ENCODE measurements at regions not wholly inside any gene's neighbourhood (a gene's known extent, or its start where the extent isn't known, plus 50 kb on each side); places are given as distances from the start of the nearest gene placed in this dataset.

DNA sequence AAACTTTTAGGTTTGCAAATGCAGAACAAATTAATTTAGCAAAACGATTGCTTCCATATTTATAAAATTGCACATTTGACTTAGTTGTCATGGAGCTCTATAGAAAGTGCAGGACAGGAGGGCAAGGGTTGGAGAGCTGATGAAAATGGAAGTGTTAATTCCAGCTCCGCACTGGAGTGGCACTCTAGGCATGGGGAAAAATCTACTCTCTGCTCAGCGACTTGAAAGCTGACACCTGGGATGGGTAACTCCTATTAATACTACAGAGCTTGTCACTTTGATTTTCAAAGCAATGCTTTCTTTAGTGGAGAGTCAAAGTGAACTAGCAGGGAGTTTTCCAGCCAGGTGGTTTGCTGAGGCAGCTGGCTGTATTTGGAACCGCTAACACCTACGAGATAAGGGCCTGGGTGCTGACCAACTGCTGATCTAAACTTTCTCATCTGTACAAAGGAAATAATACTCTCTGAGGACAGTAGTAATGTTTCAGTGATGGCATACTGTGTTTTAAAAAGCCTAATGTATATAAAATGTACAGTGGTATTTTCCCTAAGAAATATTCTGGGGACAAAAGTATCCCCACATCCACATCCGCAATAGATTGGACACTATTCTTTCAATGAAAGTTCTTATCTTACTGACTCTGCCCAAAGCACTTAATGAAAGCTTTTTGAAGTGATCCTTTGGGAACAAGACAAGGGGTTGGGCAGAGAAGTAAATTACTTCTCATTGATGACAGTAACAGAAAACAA lies 444.3 kb downstream of the GPAM start:
- no peak for DNase-seq
- TF ChIP-seq, protein P1, sequence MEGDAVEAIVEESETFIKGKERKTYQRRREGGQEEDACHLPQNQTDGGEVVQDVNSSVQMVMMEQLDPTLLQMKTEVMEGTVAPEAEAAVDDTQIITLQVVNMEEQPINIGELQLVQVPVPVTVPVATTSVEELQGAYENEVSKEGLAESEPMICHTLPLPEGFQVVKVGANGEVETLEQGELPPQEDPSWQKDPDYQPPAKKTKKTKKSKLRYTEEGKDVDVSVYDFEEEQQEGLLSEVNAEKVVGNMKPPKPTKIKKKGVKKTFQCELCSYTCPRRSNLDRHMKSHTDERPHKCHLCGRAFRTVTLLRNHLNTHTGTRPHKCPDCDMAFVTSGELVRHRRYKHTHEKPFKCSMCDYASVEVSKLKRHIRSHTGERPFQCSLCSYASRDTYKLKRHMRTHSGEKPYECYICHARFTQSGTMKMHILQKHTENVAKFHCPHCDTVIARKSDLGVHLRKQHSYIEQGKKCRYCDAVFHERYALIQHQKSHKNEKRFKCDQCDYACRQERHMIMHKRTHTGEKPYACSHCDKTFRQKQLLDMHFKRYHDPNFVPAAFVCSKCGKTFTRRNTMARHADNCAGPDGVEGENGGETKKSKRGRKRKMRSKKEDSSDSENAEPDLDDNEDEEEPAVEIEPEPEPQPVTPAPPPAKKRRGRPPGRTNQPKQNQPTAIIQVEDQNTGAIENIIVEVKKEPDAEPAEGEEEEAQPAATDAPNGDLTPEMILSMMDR (IDR thresholded peaks at IDR 0.05), result no peak
- Mint-ChIP-seq H3K4me3 (no peak overlapping the region), H3K27me3 (ENCODE audit: low read depth, poor library complexity) (peaks cover 3% of the 10 kb centered on the region), H3K4me1 (no peaks in the 10 kb centered on the region), H3K36me3 (ENCODE audit: low read depth) (no peaks in the 10 kb centered on the region), H3K9me3 (peaks cover 5% of the 10 kb centered on the region), H3K27ac (no peak overlapping the region)

DNA sequence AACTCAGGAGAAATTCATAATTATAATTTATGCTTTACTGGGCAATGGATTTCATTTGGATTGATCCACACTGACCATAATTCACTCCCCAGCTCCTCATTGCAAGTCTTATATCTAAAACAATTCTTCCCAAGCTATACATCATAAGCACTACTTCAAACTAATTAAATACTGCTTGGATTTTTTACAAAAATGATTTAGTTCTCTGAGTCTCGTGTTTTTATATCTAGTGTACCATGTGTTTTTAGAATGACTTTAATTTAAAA lies 443.8 kb downstream of the GPAM start:
- Mint-ChIP-seq H3K36me3 (ENCODE audit: low read depth) (no peaks in the 10 kb centered on the region), H3K4me3 (no peak overlapping the region), H3K9me3 (peaks cover 5% of the 10 kb centered on the region), H3K27me3 (ENCODE audit: low read depth, poor library complexity) (peaks cover 3% of the 10 kb centered on the region), H3K27ac (no peak overlapping the region), H3K4me1 (no peaks in the 10 kb centered on the region)
- no peak for DNase-seq
- TF ChIP-seq, protein P1 (IDR thresholded peaks at IDR 0.05), result no peak

DNA sequence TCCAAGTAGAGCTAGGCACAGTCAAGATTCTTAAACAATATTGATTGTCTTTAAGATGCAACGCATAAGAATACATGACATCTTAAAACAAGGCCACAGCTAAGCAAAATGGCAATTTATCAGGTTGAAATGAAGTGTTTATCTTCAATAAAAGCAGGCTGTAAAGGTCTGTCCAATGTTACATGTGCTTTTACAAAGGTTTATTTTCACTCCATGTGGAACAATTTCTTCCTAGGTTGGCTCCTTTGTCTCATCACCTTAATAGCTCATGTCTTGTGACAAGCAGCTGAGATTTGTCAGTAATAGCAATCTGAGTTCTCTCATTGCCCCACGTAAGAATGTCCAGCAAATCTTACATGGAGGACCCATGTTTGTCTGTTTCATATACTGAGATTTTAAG lies 437.6 kb downstream of the GPAM start:
- no peak for DNase-seq
- peaks cover 2% of the 10 kb centered on the region for H3K9me3 Mint-ChIP-seq
- no peak overlapping the region for H3K4me3 Mint-ChIP-seq
- H3K27me3 Mint-ChIP-seq (ENCODE audit: low read depth, poor library complexity), result peaks cover 3% of the 10 kb centered on the region
- TF ChIP-seq, protein P1 (IDR thresholded peaks at IDR 0.05), result no peak
- no peaks in the 10 kb centered on the region for H3K4me1 Mint-ChIP-seq
- no peak overlapping the region for H3K27ac Mint-ChIP-seq
- H3K36me3 Mint-ChIP-seq (ENCODE audit: low read depth), result no peaks in the 10 kb centered on the region

DNA sequence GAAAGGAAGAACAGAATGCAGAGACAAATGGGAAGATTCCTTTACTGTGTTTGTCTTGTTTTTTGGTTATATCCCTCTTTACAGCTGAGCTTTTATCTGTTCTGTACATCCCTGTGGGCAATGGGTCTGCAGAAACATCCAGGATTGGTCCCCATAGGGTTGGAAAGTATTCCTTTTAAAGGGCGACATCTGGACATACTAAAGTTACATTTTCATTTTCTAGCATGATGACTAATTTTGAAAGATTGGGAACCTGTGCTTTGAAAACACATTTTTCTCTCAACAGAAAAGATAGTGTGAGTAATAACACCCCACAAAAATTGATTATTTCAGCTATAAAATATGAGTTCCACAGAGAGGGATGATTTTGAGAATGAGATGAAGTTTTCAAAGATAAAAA lies 435.8 kb downstream of the GPAM start:
- no peaks in the 10 kb centered on the region for H3K4me1 Mint-ChIP-seq
- TF ChIP-seq, protein P1 (IDR thresholded peaks at IDR 0.05), result no peak
- no peak for DNase-seq
- no peaks in the 10 kb centered on the region for H3K36me3 Mint-ChIP-seq (ENCODE audit: low read depth)
- H3K9me3 Mint-ChIP-seq, result no peaks in the 10 kb centered on the region
- H3K27ac Mint-ChIP-seq, result no peak overlapping the region
- no peak overlapping the region for H3K4me3 Mint-ChIP-seq
- peaks cover 3% of the 10 kb centered on the region for H3K27me3 Mint-ChIP-seq (ENCODE audit: low read depth, poor library complexity)

DNA sequence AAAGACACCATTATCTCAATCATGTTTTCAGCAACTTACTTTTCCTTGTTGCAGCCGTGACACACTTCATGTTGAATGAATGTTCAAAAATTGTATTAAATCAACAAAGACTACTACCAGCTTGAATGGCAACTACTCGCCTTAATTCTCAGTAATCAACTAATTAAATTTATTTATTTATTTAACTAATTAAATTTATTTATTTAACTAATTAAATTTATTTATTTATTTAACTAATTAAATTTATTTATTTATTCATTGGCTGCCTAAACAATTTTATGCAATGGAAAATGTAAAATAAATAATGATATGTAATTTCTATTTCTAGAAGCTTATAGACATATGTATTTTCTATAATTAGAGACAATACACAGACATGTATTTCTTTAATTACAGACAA lies 435.4 kb downstream of the GPAM start:
- Mint-ChIP-seq H3K4me3 (no peak overlapping the region), H3K9me3 (no peaks in the 10 kb centered on the region), H3K27ac (no peak overlapping the region), H3K36me3 (ENCODE audit: low read depth) (no peaks in the 10 kb centered on the region), H3K4me1 (no peaks in the 10 kb centered on the region), H3K27me3 (ENCODE audit: low read depth, poor library complexity) (peaks cover 3% of the 10 kb centered on the region)
- DNase-seq, result no peak
- TF ChIP-seq, protein P1 (IDR thresholded peaks at IDR 0.05), result no peak

DNA sequence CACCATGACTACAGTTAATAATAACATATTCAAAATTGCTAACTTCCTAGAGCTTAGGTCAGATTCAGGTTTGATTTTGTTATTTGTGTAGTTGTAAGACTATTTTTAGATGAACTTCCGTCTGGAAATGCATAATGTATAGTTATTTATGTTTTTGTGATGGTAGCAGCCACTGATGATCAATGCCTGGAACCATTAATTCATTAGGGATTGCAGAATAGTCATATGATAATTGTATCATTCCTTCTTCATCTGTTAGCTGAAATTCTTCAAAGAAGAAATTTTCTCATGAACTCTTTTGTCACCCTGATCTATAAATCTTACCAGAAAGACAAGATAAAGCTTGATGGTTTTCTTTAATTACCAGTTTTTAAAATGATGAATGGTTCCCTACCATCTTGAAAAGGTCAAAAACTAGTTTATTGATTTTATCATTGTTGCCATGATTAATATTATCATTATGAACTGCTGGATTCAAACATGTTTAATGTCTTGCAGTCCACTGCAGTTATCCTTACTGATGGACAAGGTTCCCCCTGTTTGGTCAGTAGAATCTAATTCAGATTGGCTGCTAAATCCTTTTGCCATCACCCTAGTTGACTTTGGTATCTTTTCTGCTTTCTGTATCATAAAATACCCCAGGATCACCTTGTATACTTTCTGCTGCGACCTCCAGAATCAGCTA lies 433.3 kb downstream of the GPAM start:
- Mint-ChIP-seq H3K4me3 (no peak overlapping the region), H3K27ac (no peak overlapping the region), H3K36me3 (ENCODE audit: low read depth) (no peaks in the 10 kb centered on the region), H3K9me3 (no peaks in the 10 kb centered on the region), H3K4me1 (peaks cover 2% of the 10 kb centered on the region), H3K27me3 (ENCODE audit: low read depth, poor library complexity) (no peaks in the 10 kb centered on the region)
- no peak for DNase-seq
- TF ChIP-seq, protein P1 (IDR thresholded peaks at IDR 0.05), result no peak
